Ureter (tissue), 1 donor: ENCODE measurements at regions not wholly inside any gene's neighbourhood (a gene's known extent, or its start where the extent isn't known, plus 50 kb on each side); places are given as distances from the start of the nearest gene placed in this dataset.

Experiments
- DNase-seq: peaks from one replicate; pipeline ENCODE4 v3.0.0-alpha.2; 2020; ENCODE audit warnings: low spot score
- donor health status: DM: yes; HTN: yes; CAD: no.

GRCh38 chr22:49115197-49115596, 712.5 kb downstream of the BRD1 start:
- no peak for DNase-seq

- no peak for DNase-seq
These were observed 713.9 kb downstream of the BRD1 start for GRCh38 chr22:49113758-49114157.

- DNase-seq: no peak
These were observed 714.7 kb downstream of the BRD1 start for GRCh38 chr22:49112661-49113626.

- no peak for DNase-seq
These were observed 715.5 kb downstream of the BRD1 start for GRCh38 chr22:49112176-49112575.

GRCh38 chr22:49111085-49111484, 716.6 kb downstream of the BRD1 start:
- DNase-seq: no peak

GRCh38 chr22:49108636-49109315, 718.9 kb downstream of the BRD1 start:
- no peak for DNase-seq

- no peak for DNase-seq
These were observed 719.6 kb downstream of the BRD1 start for GRCh38 chr22:49107961-49108530.

GRCh38 chr22:49107561-49107960, 720.1 kb downstream of the BRD1 start:
- DNase-seq: no peak

GRCh38 chr22:49106842-49107152, 720.9 kb downstream of the BRD1 start:
- no peak for DNase-seq

- no peak for DNase-seq
These were observed 721.4 kb downstream of the BRD1 start for GRCh38 chr22:49106096-49106841.

GRCh38 chr22:49104434-49104833, 723.2 kb downstream of the BRD1 start:
- no peak for DNase-seq

GRCh38 chr22:49103314-49104059, 724.2 kb downstream of the BRD1 start:
- DNase-seq: no peak

- no peak for DNase-seq
These were observed 725.3 kb downstream of the BRD1 start for GRCh38 chr22:49102367-49102766.

GRCh38 chr22:49101873-49102272, 725.8 kb downstream of the BRD1 start:
- no peak for DNase-seq

GRCh38 chr22:49101225-49101624, 726.4 kb downstream of the BRD1 start:
- DNase-seq: no peak

GRCh38 chr22:49100773-49101172, 726.9 kb downstream of the BRD1 start:
- no peak for DNase-seq

GRCh38 chr22:49100316-49100715, 727.4 kb downstream of the BRD1 start:
- DNase-seq: no peak

- DNase-seq: no peak
These were observed 728.1 kb downstream of the BRD1 start for GRCh38 chr22:49099496-49100124.

GRCh38 chr22:49099089-49099488, 728.6 kb downstream of the BRD1 start:
- DNase-seq: no peak

- no peak for DNase-seq
These were observed 729.7 kb downstream of the BRD1 start for GRCh38 chr22:49097966-49098365.
